Muscle of leg (tissue), 3 donors: ENCODE measurements at regions not wholly inside any gene's neighbourhood (a gene's known extent, or its start where the extent isn't known, plus 50 kb on each side); places are given as distances from the start of the nearest gene placed in this dataset.

Experiments used
- DNase-seq: peaks from one replicate; pipeline ENCODE4 v3.0.0; 2013
- H3K27ac ChIP-seq: one replicate; pipeline ENCODE4 v1.5.1; 2013; ENCODE audit warnings: mild to moderate bottlenecking, low read length, control low read depth
- H3K27me3 ChIP-seq: one replicate; pipeline ENCODE4 v1.6.1; 2013; ENCODE audit warnings: low read length; ENCODE audit not compliant: control insufficient read depth, insufficient read depth
- H3K36me3 ChIP-seq: one replicate; pipeline ENCODE4 v1.6.1; 2013; ENCODE audit warnings: low read length; ENCODE audit not compliant: control insufficient read depth, insufficient read depth
- H3K4me1 ChIP-seq: one replicate; pipeline ENCODE4 v1.6.1; 2013; ENCODE audit warnings: low read length; ENCODE audit not compliant: control insufficient read depth, insufficient read depth
- H3K4me3 ChIP-seq: one replicate; pipeline ENCODE4 v1.5.1; 2013; ENCODE audit warnings: low read length, control low read depth
- H3K9me3 ChIP-seq: replicated peaks from 2 replicates; pipeline ENCODE4 v1.6.1; 2013; ENCODE audit warnings: low read depth, low read length; ENCODE audit not compliant: control insufficient read depth
- WGBS: methylation state at CpG from one replicate; pipeline ENCODE4 v1.1.5; 2013; ENCODE audit warnings: missing lambda C conversion rate; ENCODE audit not compliant: insufficient coverage; 5-methylcytosine and 5-hydroxymethylcytosine counted together

DNA sequence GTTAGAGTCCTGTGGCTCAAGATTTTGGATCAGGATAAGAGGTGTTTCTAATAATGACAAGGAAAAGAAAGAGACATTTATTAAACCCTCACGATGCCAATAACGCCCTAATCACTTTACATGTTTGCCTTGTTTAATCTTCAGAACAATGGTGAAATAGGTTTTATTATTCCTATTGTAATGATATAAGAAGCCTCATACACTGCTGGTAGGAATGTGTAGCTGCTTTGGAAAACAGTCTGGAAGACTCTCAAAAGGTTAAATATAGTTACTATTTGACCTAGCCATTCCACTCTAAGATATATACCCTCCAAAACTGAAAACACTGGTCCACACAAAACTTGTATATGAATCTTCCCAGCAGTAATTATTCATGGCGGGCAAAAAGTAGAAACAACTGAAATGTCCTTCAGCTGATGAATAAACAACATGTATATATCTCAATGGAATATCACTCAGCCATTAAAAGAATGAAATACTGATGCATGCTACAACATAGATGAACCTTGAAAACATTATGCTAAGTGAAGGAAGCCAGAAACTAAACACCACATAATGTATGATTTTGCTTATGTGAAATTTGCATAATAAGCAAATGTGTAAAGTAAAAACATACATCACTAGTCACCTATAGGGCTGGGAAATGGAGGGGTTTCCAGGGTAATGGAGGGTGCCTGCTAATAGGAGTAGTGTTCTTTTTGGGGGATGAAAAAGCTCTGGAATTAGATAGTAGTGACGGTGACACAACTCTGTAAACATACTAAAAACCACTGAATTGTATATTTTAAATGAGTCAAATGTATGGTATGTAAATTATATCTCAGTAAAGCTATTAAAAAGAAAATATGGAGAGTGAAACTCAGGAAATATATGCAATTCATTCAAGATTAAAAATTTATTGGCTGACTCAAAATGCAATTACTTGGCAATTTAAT is 76.9 kb upstream of the ANK3 start:
- DNase-seq: no peak
- H3K4me1 ChIP-seq: no peaks in the 10 kb centered on the region
- H3K36me3 ChIP-seq: no peaks in the 10 kb centered on the region
- H3K27ac ChIP-seq: no peak overlapping the region
- no CpG with 5 or more reads among the region's 4 CpGs for whole genome bisulfite sequencing
- no peaks in the 10 kb centered on the region for H3K27me3 ChIP-seq
- H3K4me3 ChIP-seq: no peak overlapping the region
- no peaks in the 10 kb centered on the region for H3K9me3 ChIP-seq

- no CpG with 5 or more reads among the region's 2 CpGs for WGBS
- peak; percentile 22 for DNase-seq
Observed at GRCh38 chr10:60465801-60466200, 76.1 kb upstream of the ANK3 start.

DNA sequence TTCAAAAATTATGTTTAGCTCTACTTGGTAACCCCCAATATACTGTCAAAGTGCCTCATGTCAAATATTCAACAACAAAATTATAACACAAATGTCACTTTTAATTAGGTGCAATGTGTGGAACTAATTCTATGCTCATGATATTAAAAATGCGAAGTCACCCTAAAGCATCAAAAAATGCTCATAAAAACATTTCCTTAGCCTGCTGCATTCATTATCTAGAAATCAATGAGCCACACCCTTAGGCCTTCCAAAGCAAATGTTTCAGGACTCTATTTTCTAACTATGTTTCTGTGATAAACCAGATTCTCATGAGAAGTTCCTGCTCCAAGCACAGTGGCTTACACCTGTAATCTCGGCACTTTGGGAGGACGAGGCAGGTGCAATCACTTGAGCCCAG is 75.0 kb upstream of the ANK3 start:
- no peaks in the 10 kb centered on the region for H3K36me3 ChIP-seq
- no peak overlapping the region for H3K27ac ChIP-seq
- no peak overlapping the region for H3K4me3 ChIP-seq
- H3K27me3 ChIP-seq: no peaks in the 10 kb centered on the region
- no peaks in the 10 kb centered on the region for H3K4me1 ChIP-seq
- WGBS: 80% methylated on average over 1 of the region's 3 CpGs
- no peaks in the 10 kb centered on the region for H3K9me3 ChIP-seq
- no peak for DNase-seq

More at GRCh38 chr10:60465801-60466200, 76.1 kb upstream of the ANK3 start:
- Histone ChIP-seq H3K4me3 (no peak overlapping the region), H3K27me3 (no peaks in the 10 kb centered on the region), H3K4me1 (no peaks in the 10 kb centered on the region), H3K36me3 (no peaks in the 10 kb centered on the region), H3K27ac (no peak overlapping the region), H3K9me3 (no peaks in the 10 kb centered on the region)

DNA sequence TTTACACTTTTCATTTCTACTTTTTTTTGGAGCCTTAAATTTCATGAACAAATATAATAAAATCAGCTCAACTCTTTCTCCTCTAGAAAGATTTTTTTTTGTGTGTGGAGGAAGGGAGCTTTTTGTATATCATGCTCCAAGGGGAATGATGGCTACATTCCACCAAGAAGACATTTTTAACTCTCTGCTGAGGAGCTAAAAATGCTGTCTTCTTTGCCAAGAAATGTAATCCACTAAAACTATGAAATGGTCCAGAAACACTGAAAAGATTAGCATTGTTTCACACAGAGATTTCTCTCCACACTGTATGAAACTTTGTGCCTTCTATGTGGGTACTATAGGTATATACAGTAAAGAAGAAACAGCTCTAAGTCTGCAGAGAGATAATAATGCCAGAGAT is 74.1 kb upstream of the ANK3 start:
- H3K27me3 ChIP-seq: no peaks in the 10 kb centered on the region
- DNase-seq: peak; percentile 66
- no peaks in the 10 kb centered on the region for H3K4me1 ChIP-seq
- H3K9me3 ChIP-seq: no peaks in the 10 kb centered on the region
- H3K4me3 ChIP-seq: no peak overlapping the region
- H3K27ac ChIP-seq: no peak overlapping the region
- no peaks in the 10 kb centered on the region for H3K36me3 ChIP-seq

GRCh38 chr10:60461688-60462087 is 72.0 kb upstream of the ANK3 start:
- Histone ChIP-seq H3K27me3 (no peaks in the 10 kb centered on the region), H3K4me1 (no peaks in the 10 kb centered on the region), H3K36me3 (no peaks in the 10 kb centered on the region), H3K27ac (no peak overlapping the region), H3K4me3 (no peak overlapping the region), H3K9me3 (no peaks in the 10 kb centered on the region)
- no peak for DNase-seq
- WGBS: no CpG with 5 or more reads among the region's 7 CpGs

DNA sequence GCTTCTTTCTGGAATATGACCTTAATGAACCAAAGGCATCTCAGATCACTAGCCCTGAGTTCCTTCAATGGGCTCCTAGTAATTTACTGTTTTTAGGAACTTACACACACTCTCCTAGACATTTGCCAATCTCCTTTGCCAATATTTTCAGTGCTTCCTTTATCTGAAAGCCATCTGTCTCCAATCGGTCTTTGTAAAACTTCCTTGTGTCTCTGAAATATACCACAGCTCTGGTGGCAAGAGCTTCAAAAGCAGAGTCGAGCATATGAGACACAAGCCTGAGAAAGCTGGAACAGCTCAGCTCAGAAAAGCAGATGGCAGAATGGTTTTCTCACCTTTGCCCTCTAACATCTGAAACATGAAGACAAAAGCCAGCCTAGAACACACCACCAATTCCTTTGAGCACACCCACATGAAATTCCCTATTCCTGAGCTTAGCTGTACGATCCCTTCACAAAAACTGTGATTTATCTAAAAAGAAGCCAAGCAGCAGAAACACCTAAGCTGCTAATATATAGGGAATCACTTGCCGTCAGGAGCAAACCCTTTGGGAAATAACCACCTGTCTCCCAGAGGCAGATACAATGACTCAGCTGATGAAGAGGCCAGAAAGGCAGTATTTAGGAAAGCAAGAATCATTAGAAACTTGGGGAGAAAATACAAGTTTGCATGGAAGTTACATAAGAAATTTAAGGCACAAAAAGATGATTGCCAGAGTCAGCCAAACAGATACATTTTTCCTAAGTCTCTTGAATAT is 70.2 kb upstream of the ANK3 start:
- H3K4me1 ChIP-seq: no peaks in the 10 kb centered on the region
- whole genome bisulfite sequencing: 39% methylated on average over 3 of the region's 4 CpGs
- no peaks in the 10 kb centered on the region for H3K27me3 ChIP-seq
- H3K4me3 ChIP-seq: no peak overlapping the region
- peak; percentile 41 for DNase-seq
- no peaks in the 10 kb centered on the region for H3K9me3 ChIP-seq
- H3K36me3 ChIP-seq: no peaks in the 10 kb centered on the region
- no peak overlapping the region for H3K27ac ChIP-seq

DNA sequence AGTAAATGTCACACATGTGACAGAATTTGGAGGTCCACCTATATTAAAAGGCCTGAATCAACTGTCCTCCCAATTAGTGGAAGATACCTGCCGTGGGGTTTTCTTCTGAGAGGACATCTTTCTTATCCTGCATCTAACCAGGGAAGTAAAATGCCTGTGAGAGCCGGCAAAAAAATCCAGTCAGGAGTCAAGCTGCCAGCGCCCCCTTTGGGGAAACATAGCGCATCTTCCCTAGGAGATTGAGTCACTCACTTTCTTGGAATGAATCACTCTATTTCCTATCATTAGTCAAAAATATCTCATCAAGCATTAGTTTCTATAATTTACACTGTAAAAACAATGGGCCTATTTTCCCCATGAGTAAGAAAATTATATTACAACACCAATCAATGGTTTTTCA is 66.4 kb upstream of the ANK3 start:
- Histone ChIP-seq H3K9me3 (no peaks in the 10 kb centered on the region), H3K4me1 (no peaks in the 10 kb centered on the region), H3K36me3 (no peaks in the 10 kb centered on the region), H3K27me3 (no peaks in the 10 kb centered on the region), H3K4me3 (no peak overlapping the region), H3K27ac (no peak overlapping the region)
- WGBS: no CpG with 5 or more reads among the region's 4 CpGs
- no peak for DNase-seq

GRCh38 chr10:60454336-60454735 is 64.7 kb upstream of the ANK3 start:
- Histone ChIP-seq H3K27ac (no peak overlapping the region), H3K4me1 (no peaks in the 10 kb centered on the region), H3K9me3 (no peaks in the 10 kb centered on the region), H3K27me3 (no peaks in the 10 kb centered on the region), H3K4me3 (no peak overlapping the region), H3K36me3 (no peaks in the 10 kb centered on the region)
- no CpG with 5 or more reads among the region's 3 CpGs for WGBS
- DNase-seq: no peak

GRCh38 chr10:60453036-60453435 is 63.4 kb upstream of the ANK3 start:
- 5% methylated on average over 2 of the region's 2 CpGs for WGBS
- peak; percentile 23 for DNase-seq

GRCh38 chr10:60450291-60450690 is 60.6 kb upstream of the ANK3 start:
- H3K4me1 ChIP-seq: peaks cover 2% of the 10 kb centered on the region
- no peak overlapping the region for H3K27ac ChIP-seq
- H3K36me3 ChIP-seq: no peaks in the 10 kb centered on the region
- H3K27me3 ChIP-seq: no peaks in the 10 kb centered on the region
- DNase-seq: peak; percentile 56
- no peak overlapping the region for H3K4me3 ChIP-seq
- no peaks in the 10 kb centered on the region for H3K9me3 ChIP-seq
- WGBS: 18% methylated on average over 2 of the region's 4 CpGs

More at GRCh38 chr10:60453036-60453435, 63.4 kb upstream of the ANK3 start:
- Histone ChIP-seq H3K9me3 (no peaks in the 10 kb centered on the region), H3K36me3 (no peaks in the 10 kb centered on the region), H3K4me1 (no peaks in the 10 kb centered on the region), H3K27me3 (no peaks in the 10 kb centered on the region), H3K27ac (no peak overlapping the region), H3K4me3 (no peak overlapping the region)
